Common myeloid progenitor, CD34-positive (primary cell): ENCODE measurements at regions not wholly inside any gene's neighbourhood (a gene's known extent, or its start where the extent isn't known, plus 50 kb on each side); places are given as distances from the start of the nearest gene placed in this dataset.
A peak's percentile ranks its signal among the peaks of the same experiment; 100 is the strongest.

Experiments used
- CTCF ChIA-PET: fragments of 350-600 bp; sonication (Branson Sonifier 250); formaldehyde crosslinking; loops from one replicate; lab custom pipeline; 2021; ENCODE audit warnings: antibody characterized with exemption; lab: Charles Lee
- POLR2A ChIA-PET: fragments of 350-600 bp; sonication (Branson Sonifier 250); formaldehyde crosslinking; loops from one replicate; lab custom pipeline; 2021; ENCODE audit warnings: antibody characterized with exemption; lab: Charles Lee
- DNase-seq, 3 donors: peaks; one replicate each; pipeline versions ENCODE4 v3.0.0 to v3.0.0-alpha.2; 2013
- H3K27ac ChIP-seq, 2 experiments: 1 replicate in 1 of 2; 2 replicates in 1 of 2; pipeline ENCODE4 v1.7.0; 2013; ENCODE audit warnings: inconsistent platforms in 2 of 2, low read length in 2 of 2, mild to moderate bottlenecking in 2 of 2, low read depth in 1 of 2, moderate library complexity in 1 of 2; ENCODE audit not compliant: severe bottlenecking in 2 of 2, insufficient read depth in 1 of 2, poor library complexity in 1 of 2
- H3K27me3 ChIP-seq, 5 experiments: replicated peaks in 2 of 5; 1 replicate in 3 of 5; 2 replicates in 2 of 5; pipeline versions ENCODE4 v1.6.1 to v1.7.0; 2013; ENCODE audit warnings: low read length in 4 of 5, mild to moderate bottlenecking in 2 of 5, moderate library complexity in 2 of 5, inconsistent platforms in 1 of 5; ENCODE audit not compliant: insufficient read depth in 5 of 5, control insufficient read depth in 4 of 5
- H3K36me3 ChIP-seq, 4 experiments: 1 replicate in 2 of 4; 2 replicates in 2 of 4; pipeline versions ENCODE4 v1.6.1 to v1.7.0; 2013; ENCODE audit warnings: low read length in 3 of 4, control low read depth in 1 of 4, mild to moderate bottlenecking in 1 of 4; ENCODE audit not compliant: control insufficient read depth in 4 of 4, insufficient read depth in 4 of 4
- H3K4me1 ChIP-seq, 4 experiments: 1 replicate in 3 of 4; 2 replicates in 1 of 4; pipeline versions ENCODE4 v1.6.1 to v1.7.1; 2013; ENCODE audit warnings: low read length in 3 of 4, mild to moderate bottlenecking in 3 of 4, control low read depth in 1 of 4, inconsistent platforms in 1 of 4, moderate library complexity in 1 of 4; ENCODE audit not compliant: control insufficient read depth in 4 of 4, insufficient read depth in 4 of 4; ENCODE audit errors: control extremely low read depth in 1 of 4
- H3K4me3 ChIP-seq, 7 experiments: 1 replicate in 4 of 7; 2 replicates in 3 of 7; pipeline versions ENCODE4 v1.5.1 to v1.7.0; 2013; ENCODE audit warnings: mild to moderate bottlenecking in 7 of 7, low read length in 6 of 7, moderate library complexity in 6 of 7, inconsistent platforms in 2 of 7, low read depth in 2 of 7, control low read depth in 1 of 7; ENCODE audit not compliant: insufficient read depth in 4 of 7, control insufficient read depth in 1 of 7; ENCODE audit errors: extremely low read depth in 1 of 7
- H3K9me3 ChIP-seq, 5 experiments: 1 replicate in 4 of 5; 2 replicates in 1 of 5; pipeline versions ENCODE4 v1.6.1 to v1.7.1; 2013; ENCODE audit warnings: low read length in 4 of 5, mild to moderate bottlenecking in 2 of 5, inconsistent platforms in 1 of 5, low read depth in 1 of 5, moderate library complexity in 1 of 5; ENCODE audit not compliant: control insufficient read depth in 4 of 5, insufficient read depth in 2 of 5; ENCODE audit errors: control extremely low read depth in 1 of 5
- WGBS: methylation state at CpG from one replicate; pipeline ENCODE4 v1.1.5; 2013; ENCODE audit not compliant: insufficient coverage; 5-methylcytosine and 5-hydroxymethylcytosine counted together

GRCh38 chr18:65346086-65346485, 404.7 kb upstream of the CDH7 start:
- no peak overlapping the region for H3K4me3 ChIP-seq
- no peaks in the 10 kb centered on the region for H3K9me3 ChIP-seq
- POLR2A ChIA-PET = no interaction called here
- no peak for DNase-seq
- CTCF ChIA-PET = no interaction called here
- H3K36me3 ChIP-seq = no peaks in the 10 kb centered on the region
- H3K4me1 ChIP-seq = no peaks in the 10 kb centered on the region
- H3K27me3 ChIP-seq = no peaks in the 10 kb centered on the region
- no peak overlapping the region for H3K27ac ChIP-seq
- 92% methylated on average over 2 of the region's 3 CpGs for WGBS

- H3K36me3 ChIP-seq = no peaks in the 10 kb centered on the region
- POLR2A ChIA-PET = no interaction called here
Measured at GRCh38 chr18:65343571-65343970, 407.2 kb upstream of the CDH7 start.

GRCh38 chr18:65336411-65336810, 414.4 kb upstream of the CDH7 start:
- CTCF ChIA-PET = no interaction called here
- no peak for DNase-seq
- H3K9me3 ChIP-seq = no peaks in the 10 kb centered on the region
- H3K27me3 ChIP-seq = no peaks in the 10 kb centered on the region
- no peaks in the 10 kb centered on the region for H3K4me1 ChIP-seq
- no peaks in the 10 kb centered on the region for H3K36me3 ChIP-seq
- no peak overlapping the region for H3K27ac ChIP-seq
- POLR2A ChIA-PET = no interaction called here
- H3K4me3 ChIP-seq = no peak overlapping the region
- 97% methylated on average over 3 of the region's 3 CpGs for WGBS

More at GRCh38 chr18:65343571-65343970, 407.2 kb upstream of the CDH7 start:
- no peaks in the 10 kb centered on the region for H3K4me1 ChIP-seq
- H3K27ac ChIP-seq = no peak overlapping the region
- no peaks in the 10 kb centered on the region for H3K27me3 ChIP-seq
- CTCF ChIA-PET = no interaction called here
- no peak for DNase-seq
- 100% methylated on average over 1 of the region's 5 CpGs for WGBS
- H3K4me3 ChIP-seq = no peak overlapping the region
- no peaks in the 10 kb centered on the region for H3K9me3 ChIP-seq

- no peak for DNase-seq
- peaks cover 0 to 5% (median 0%) of the 10 kb centered on the region in 4 experiments for H3K4me1 ChIP-seq
- no peaks in the 10 kb centered on the region for H3K9me3 ChIP-seq
- ChIA-PET POLR2A (no interaction called here), CTCF (no interaction called here)
- H3K27me3 ChIP-seq = no peaks in the 10 kb centered on the region
- no CpG with 5 or more reads among the region's 2 CpGs for WGBS
- H3K4me3 ChIP-seq = no peak overlapping the region
- H3K36me3 ChIP-seq = no peaks in the 10 kb centered on the region
- H3K27ac ChIP-seq = no peak overlapping the region
Measured at GRCh38 chr18:65329010-65329409, 421.8 kb upstream of the CDH7 start.

- Histone ChIP-seq H3K27ac (no peak overlapping the region), H3K4me3 (no peak overlapping the region), H3K27me3 (no peaks in the 10 kb centered on the region), H3K36me3 (no peaks in the 10 kb centered on the region), H3K4me1 (peaks cover 0 to 5% (median 0%) of the 10 kb centered on the region in 4 experiments), H3K9me3 (no peaks in the 10 kb centered on the region)
- ChIA-PET POLR2A (no interaction called here), CTCF (no interaction called here)
- no peak for DNase-seq
Measured at GRCh38 chr18:65326805-65327204, 424.0 kb upstream of the CDH7 start.

- DNase-seq = no peak
- Histone ChIP-seq H3K4me3 (no peak overlapping the region), H3K27ac (no peak overlapping the region), H3K27me3 (no peaks in the 10 kb centered on the region), H3K9me3 (no peaks in the 10 kb centered on the region), H3K36me3 (no peaks in the 10 kb centered on the region), H3K4me1 (peaks cover 0 to 5% (median 0%) of the 10 kb centered on the region in 4 experiments)
- 100% methylated on average over 2 of the region's 3 CpGs for WGBS
- ChIA-PET POLR2A (no interaction called here), CTCF (no interaction called here)
Measured at GRCh38 chr18:65322895-65323294, 427.9 kb upstream of the CDH7 start.

GRCh38 chr18:65298422-65298821, 452.4 kb upstream of the CDH7 start:
- POLR2A ChIA-PET = no interaction called here
- Histone ChIP-seq H3K27me3 (no peaks in the 10 kb centered on the region), H3K27ac (no peak overlapping the region), H3K4me3 (no peak overlapping the region), H3K9me3 (no peaks in the 10 kb centered on the region), H3K36me3 (no peaks in the 10 kb centered on the region), H3K4me1 (peaks cover 0 to 2% (median 0%) of the 10 kb centered on the region in 4 experiments)
- WGBS = no CpG with 5 or more reads among the region's 4 CpGs
- CTCF ChIA-PET = no interaction called here
- peak in 2 of 3 donors; percentile 44 to 58 for DNase-seq
